SW 1271 (cell line): ENCODE measurements at regions not wholly inside any gene's neighbourhood (a gene's known extent, or its start where the extent isn't known, plus 50 kb on each side); places are given as distances from the start of the nearest gene placed in this dataset.

ENCODE experiments used
- DNase-seq, 2 experiments: peaks; one replicate each; lab custom pipeline; 2025; lab: John Stamatoyannopoulos, UW

DNA sequence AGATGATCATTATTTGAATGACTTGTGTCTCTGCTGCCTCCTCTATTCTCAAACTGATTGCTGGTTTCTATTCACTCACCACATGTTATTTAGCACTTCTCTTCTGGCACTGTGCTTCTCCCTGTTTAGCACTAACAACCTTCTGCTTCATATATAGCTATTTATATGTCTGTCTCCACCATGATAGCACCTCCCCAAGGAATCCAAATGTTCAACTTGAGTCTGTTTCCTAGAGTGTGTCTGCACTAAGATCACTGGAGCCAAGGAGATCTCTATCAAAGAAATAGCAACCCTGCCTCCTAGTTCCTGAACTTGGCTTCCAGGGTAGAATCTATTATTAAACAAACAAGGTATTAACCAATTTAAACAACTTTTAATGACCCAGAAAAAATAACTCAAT is 104.5 kb downstream of the CYP26A1 start:
- DNase-seq, result no peak

DNA sequence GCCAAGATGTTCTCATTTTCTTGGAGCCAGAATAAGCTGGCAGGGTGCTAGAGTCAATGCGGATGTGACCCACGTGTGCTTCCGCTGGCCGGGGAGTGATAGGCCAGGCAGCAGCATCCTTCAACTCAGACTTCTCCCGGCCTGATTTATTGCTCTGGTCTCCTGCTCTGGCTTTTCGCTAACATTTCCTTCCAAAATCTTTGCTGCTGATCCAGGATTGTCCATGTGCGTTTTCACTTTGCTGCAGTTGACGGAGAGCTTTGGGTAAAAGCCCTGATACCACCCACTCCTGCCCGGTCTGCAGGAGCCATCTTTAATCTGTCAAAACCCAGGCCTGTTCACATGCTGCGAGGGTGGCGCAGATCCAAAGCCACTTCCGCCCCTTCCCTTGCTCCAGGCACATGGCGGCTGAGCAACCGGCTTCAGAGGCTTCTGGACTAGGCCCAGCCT is 106.8 kb downstream of the CYP26A1 start:
- no peak for DNase-seq

DNA sequence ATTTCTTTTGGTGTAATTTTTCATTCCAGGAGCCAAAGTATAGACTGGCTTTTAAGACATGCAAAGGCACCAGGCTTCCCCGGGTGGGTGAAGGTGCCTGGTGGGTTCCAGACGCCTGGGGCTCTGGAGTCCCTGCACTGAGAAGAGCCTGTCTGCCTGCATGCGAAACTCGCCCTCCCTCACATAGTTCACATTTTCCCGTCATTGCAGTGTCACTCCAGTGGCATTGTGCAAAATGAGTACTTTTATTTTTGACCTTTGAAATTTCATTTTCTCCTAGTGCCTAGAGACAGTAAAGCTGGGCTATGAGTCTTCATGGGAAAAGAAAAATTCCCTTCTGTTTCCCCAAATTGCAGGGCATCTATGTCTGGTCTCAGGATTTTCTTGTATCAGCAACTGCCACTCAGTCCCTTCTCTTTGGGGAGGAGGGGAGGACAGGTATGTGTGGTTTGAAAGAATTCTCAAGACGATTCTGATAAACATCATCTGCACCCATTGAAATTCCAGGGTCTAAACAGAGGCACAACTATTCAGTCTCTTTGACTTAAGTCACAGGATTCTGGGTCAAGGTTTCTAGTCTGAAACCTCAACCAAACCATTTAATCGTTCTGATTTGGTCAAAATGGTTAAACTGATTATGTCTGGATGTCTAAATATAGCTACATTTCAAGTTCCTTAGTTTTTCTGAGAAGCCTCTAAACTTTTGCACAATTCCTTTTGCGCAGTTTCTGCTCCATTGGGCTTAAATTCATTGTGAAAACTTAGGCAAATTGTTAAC is 107.8 kb downstream of the CYP26A1 start:
- DNase-seq, result no peak

DNA sequence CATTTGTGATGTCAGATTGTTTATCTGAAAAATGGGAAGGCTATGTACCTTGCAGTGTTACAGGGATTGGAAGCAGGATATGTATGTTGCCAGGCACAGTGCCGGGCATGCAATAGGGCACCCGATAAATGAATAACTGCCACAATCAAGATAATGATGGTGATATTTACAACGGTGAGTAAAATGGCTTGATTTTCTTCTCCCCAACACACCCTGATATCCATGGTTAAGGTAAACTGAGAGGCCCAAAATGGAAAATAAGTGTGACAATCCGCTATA is 108.3 kb downstream of the CYP26A1 start:
- DNase-seq, result no peak

DNA sequence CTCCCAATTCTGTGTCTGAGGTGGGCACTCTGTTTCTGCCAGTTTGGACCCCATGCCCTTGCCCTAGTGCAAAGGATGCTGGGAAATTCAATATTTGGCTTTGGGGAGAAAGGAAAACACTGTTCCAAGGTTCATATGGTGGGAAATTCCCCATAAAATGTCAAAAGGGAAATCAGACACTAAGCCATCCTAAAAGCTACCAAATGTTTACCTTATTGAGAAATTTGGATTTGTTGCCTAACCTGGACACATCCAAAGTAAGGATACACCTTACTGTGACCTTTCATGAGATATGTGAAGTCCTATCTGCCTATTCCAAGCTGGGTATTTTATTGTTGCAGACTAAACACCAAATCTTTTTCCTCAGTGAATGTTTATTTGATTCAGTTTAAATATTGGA is 109.1 kb downstream of the CYP26A1 start:
- no peak for DNase-seq

- no peak for DNase-seq
Measured at GRCh38 chr10:93186653-93187052, 113.0 kb downstream of the CYP26A1 start.

GRCh38 chr10:93189944-93190343 is 116.3 kb downstream of the CYP26A1 start:
- DNase-seq, result no peak

DNA sequence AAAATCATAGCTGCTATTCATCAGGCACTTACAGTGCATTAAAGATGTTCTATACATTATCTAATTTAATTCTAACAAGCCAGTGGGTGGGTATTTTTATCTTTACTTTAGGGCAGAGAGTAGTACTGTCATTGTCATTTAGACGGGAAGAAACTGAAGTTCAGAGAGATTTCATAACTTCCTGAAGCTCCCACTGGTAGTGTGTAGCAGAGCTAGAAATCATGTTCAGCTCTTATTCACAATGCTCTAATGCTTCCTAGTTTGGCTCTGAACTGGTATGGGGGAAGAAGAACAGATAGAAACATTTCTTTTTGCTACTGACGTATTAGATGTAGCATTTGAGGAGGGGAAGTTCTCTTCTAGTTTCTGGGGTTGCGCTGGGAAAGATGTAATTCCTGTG is 116.7 kb downstream of the CYP26A1 start:
- no peak for DNase-seq

DNA sequence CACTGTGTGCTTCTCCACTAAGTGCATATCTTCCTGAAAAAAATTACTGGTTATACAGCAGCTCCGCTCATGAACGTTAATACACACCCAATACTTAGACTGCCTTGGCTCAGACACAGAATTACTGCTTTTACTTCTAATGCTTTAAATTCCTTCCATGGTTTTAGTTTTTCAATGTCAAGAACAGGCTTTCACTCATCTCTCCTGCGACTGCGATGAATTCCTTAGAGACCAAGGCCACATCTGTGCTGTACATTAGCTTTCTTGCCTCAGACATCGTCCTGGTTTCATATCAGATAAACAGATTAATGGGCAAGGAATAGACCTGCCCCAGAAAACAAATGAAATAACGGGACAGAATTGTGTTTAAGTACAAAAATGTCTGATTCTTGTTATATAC is 120.2 kb downstream of the CYP26A1 start:
- no peak for DNase-seq

DNA sequence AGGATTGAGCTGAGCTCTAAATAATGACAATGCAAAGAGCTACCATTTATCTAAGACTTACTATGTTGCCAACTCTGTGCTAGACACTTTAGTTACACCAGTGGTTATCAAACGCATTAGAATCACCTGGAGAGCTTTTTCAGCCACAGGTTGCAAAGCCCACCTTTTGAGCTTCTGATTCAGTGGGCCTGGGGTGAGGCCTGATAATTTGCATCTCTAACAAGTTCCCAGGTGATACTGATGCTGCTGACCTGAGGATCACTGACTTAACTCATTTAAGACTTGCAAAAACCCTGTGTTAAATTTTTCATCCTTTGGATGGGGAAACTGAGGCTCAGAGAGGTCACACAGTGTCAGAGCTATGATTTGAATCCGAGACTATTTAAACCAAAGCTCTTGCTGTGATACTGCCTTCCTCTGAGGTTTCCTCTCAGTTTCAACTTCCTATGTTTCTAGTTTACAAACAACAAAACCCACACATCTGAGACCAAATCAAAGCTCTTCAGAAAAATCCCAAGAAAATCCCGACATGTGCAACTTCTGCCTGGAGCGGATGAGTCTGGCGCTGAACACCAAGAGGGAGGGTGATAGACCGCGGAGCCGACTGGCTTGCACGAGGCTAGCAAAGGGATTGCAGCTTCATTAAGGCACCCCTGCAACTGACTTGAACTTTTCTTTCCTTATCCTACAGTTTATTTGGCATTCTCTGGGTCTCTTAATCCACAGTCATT is 124.9 kb downstream of the CYP26A1 start:
- no peak for DNase-seq

GRCh38 chr10:93199191-93199751 is 125.6 kb downstream of the CYP26A1 start:
- DNase-seq, result peak in 1 of 2 experiments; percentile 12

- no peak for DNase-seq
Measured at GRCh38 chr10:93204494-93205485, 131.1 kb downstream of the CYP26A1 start.

- no peak for DNase-seq
Measured at GRCh38 chr10:93206652-93207051, 133.0 kb downstream of the CYP26A1 start.

- no peak for DNase-seq
Measured at GRCh38 chr10:93208717-93209464, 135.2 kb downstream of the CYP26A1 start.

DNA sequence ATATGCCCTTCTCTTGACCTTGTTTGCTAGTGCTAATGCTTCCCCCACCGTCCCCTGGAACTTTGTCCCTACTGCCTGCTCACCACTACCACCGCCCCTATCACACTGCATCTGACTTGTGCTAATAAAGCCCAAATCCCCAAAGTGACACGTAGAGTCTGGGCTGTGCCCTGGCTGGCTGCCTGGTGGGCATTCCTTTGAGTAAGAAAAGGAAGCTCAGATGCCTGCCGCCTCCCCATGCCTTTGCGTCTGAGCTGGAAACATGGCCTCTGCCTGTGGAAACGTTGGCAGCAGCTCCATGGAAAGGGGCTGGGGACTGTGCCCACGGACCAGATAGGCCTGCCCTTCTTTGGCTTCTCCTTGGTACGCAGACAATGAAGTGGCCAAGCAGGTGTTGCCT is 138.3 kb downstream of the CYP26A1 start:
- no peak for DNase-seq

DNA sequence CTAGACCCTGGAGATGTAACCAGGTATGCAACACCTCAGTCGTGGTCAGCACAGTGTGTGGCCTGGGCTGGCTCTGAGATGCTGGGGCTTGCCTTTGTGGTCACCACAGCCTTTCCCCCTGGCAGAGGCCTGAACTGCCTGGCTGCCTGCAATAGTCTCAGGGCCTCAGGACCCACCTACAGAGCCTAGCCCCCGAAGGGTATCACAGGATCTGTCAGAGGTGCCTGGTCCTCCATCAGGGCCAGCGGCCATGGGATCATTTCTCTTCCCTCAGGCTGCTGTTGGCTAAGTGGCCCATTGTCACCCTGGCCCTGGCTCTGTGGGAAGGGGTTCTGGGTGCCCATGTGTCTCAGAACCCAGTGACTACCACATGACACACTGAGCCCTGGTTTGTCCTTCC is 141.6 kb downstream of the CYP26A1 start:
- DNase-seq, result no peak

GRCh38 chr10:93216341-93216985 is 142.8 kb downstream of the CYP26A1 start:
- no peak for DNase-seq

GRCh38 chr10:93218386-93218785 is 144.7 kb downstream of the CYP26A1 start:
- no peak for DNase-seq

DNA sequence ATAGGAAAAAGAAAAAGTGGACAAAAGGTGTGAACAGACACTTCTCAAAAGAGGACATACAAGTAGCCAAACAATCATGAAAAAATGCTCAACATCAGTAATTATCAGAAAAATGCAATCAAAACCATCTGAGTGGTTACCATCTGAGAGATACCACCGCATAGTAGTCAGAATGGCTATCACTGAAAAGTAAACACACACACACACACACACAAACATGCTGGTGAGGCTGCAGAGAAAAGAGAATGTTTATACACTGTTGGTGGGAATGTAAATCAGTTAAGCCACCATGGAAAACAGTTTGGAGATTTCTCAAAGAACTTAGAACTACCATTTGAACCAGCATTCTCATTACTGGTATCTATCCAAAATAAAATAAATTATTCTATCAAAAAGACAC is 145.7 kb downstream of the CYP26A1 start:
- no peak for DNase-seq

DNA sequence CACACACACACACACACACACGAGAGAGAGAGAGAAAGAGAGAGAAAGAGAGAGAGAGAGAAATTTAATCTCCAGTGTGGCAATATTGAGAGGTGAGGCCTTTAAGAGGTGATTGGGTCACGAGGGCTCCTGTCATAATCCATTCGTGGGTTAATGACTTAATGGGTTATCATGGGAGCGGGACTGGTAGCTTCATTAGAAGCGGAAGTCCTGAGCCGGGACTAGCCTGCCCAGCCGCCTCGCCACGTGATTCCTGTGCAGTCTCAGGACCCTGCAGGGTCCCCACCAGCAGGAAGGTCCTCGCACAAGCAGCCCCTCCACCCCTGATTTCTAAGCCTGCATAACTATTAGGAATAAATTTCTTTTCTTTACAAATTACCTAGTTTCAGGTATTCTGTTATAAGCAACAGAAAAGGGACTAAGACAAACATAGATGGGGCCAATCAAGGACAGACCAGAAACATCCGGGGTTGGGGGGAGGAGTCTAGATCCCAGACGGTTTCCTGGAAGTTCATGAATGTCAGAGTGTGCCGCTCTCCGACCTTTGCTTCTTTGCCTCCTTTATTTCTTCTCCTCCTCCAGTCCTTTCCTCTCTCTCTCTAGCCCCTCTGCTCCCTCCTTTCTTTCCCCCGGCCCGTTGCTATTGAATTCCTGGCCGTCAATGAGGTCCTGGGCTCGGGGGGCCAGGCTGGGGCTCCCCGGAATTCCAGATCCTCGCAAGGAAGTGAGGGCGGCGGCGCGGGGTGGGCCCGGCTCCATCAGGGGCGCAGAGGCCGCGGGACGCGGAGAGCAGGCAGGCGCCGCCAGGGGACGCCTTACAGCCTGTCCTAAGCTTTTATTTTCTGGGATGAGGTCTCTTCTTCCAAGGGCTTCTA is 146.8 kb downstream of the CYP26A1 start:
- no peak for DNase-seq
